ENCODE measurements at regions not wholly inside any gene's neighbourhood (a gene's known extent, or its start where the extent isn't known, plus 50 kb on each side); places are given as distances from the start of the nearest gene placed in this dataset.

- TF ChIP-seq POLR2A (IDR thresholded peaks at IDR 0.05; ENCODE audit: extremely low read depth, insufficient read length) (no peak), CTCF (IDR thresholded peaks at IDR 0.05; ENCODE audit: low read depth, low read length) (no peak)
- TF ChIP-seq, protein P1, sequence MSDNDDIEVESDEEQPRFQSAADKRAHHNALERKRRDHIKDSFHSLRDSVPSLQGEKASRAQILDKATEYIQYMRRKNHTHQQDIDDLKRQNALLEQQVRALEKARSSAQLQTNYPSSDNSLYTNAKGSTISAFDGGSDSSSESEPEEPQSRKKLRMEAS (IDR thresholded peaks at IDR 0.05; ENCODE audit: low read depth, low read length), result no peak
Measured at GRCh38 chr2:133841900-133842299, 273.6 kb upstream of the NCKAP5 start.

Data from NB4 (cell line).